Lung microvascular endothelial cell (primary cell): ENCODE measurements at regions not wholly inside any gene's neighbourhood (a gene's known extent, or its start where the extent isn't known, plus 50 kb on each side); places are given as distances from the start of the nearest gene placed in this dataset.

ENCODE experiments used
- DNase-seq, 2 donors: peaks; one replicate each; pipeline versions ENCODE4 v3.0.0 to v3.0.0-alpha.2; 2010; ENCODE audit warnings: low read depth in 2 of 2

DNA sequence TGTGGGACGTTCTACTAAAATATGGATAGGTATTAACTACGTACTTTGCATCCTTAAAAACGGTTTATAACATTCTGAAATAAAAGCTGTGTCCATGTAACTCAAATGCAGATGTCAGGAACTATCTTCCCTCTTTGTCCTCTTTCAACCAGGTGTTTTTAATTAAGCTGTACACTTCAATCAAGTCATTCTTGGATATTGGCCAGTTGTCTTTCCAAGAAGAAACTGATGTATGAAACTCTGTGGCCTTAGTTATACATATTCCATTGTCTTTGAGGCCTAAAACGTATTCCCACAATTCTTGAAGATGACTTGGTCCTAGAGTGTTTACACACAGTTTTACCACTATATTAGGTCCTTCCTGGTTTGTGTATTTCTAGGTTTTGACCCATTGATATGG is 249.0 kb upstream of the CNTN5 start:
- DNase-seq, result no peak

DNA sequence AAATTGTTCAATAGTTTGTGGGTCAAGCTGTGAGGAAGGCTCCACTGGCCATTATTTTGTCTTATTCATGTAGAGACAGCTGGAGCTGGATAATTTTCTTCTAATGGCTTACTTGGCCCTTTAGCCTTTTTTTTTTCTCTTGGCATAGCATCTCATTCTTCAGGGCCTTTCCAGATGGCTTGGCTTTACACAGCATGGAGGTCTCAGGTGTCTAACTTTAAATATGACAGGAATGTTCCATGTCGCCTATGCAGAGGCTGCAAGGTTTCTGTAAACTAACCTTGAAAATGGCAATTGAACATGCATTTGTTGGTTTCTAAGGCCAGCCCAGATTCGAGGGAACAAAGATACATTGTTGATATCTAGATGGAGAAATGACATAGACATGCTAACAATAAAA is 247.9 kb upstream of the CNTN5 start:
- no peak for DNase-seq

DNA sequence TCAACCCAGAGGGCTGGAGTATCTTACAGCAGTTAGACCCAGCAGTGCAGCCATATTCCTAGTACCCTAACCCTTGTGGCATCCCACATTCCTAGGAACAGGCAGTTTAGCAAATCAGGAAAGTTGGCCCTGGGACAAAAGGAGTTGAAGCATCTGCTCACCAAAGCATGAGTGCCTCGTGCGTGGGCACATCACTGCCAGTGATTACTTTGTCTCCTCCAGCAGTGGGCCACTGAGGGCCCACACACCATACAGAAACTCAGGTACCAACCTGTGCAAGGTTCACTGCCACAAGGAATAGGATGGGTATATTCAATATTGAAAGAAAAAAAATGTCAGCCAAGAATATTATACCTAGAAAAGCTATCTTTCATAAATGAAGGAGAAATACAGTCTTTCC is 227.5 kb upstream of the CNTN5 start:
- no peak for DNase-seq

DNA sequence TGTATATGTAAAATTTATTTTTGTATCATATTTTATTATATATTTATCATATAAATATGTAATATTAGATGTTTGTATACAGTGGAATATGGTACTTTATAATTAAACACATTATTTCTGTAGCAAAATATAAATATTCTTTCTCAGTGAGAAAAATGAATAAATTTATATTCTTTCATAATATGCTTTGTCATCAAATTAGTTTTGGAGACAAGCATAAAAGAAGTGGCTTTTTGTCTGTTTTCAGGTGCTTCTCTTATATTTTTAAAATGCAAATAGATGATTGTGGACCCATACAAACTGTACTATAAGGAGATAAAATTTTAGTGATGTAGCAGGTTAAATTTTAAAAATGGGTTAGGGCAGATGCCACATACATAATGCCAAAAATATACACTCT is 222.4 kb upstream of the CNTN5 start:
- DNase-seq, result no peak

DNA sequence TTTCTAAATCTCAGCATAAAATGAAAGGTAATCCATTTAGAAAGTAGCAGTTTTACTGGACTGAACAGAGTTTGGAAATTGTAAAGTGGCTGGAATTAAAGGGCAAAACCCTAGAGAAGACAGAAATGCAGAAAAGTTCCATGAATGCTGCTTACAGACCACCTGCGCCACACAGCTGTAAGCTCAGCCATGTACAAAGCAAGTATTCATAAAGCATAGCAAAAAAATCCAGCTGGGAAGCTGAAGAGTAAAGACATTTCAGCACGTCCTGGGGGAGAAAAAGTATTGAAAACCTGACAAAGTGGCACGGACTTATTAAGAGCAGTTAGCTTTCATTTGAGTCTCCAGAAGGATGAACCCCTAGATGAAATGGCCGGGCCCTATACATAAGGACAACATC is 220.1 kb upstream of the CNTN5 start:
- no peak for DNase-seq

DNA sequence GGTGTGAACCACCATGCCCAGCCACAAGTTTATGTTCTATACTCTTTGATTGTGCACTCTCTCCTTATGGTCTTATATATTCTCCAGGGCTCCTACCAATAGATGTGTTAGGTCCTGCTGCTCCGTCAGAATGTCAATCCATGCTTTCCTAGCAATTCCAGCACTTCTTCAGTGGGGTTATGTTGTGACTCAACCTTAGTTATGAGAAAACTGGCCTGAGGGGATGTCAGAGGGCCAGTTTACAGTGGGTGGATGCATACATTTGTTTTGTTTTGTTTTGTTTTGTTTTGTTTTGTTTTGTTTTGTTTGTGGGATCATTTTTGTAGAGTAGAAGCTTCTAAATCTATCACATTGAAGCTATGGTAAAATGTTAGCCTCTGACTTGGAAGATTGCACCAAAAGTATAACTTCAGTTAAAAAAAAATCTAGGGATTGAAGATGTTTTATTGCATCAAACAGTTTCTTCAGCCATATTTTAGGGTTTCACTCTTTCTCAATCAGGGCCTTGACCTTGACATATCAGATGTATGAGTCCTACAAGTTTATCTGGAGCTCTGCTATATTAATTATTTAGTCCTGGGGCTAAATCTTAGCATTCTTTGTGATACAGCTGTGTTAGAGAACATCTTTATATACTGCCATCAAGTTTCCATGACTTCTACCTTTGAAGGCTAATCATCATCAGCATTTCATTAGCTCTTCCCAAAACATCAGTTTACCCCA is 191.6 kb upstream of the CNTN5 start:
- no peak for DNase-seq

DNA sequence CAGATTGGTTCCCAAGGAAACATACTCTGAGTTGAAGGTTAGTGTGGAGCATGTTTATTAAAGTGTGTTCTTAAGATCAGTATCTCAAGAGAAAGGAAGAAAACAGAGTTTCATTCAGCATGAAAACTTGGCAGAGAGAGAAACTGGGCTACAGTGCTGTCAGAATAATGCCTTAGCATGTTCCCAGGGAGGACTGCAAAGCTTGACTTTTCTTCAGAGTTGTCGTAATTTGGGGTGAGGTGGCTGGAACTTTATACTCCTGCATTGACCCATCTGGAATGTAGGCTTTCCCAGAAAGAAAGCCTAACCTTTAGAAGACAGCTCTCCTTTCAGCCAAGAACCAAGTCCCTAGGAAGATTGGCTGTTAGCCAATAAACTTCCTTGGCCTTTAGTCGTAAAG is 190.8 kb upstream of the CNTN5 start:
- DNase-seq, result no peak

DNA sequence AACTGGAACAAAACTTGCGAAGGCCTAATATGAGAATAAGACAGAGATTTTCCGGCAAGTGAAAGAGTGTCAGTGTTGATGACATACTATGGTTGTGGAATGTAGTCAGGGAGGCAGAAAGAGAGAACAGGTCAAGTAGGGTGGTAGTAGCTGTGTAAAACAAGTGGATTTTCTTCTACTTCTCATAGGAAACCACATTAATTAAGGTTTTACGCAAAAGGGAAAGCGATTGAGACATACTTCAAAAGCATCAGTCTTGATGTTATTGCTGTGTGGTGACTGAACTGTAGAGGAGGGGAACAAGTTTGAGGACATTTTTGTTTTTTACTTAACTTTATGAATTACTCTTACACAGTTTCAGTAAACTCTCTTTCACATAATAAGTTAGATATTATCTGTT is 186.0 kb upstream of the CNTN5 start:
- DNase-seq, result no peak

DNA sequence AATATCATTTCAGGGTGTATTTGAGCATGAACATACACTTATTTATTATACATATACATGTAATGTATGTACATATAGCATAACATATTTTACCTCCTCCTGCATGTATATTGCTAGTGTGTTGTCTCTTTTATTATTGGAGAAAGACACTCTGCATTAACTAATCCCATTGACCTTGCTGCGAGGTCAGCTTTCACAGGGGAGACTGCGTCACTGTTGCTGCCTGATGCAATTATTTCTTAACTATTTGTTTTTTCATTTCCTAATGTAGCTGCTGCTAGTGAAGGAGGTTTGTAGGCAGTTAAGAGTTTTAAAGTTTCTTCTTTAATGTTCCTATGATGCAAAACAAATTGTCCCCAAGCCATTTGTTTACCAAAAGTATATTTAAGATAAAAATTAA is 185.4 kb upstream of the CNTN5 start:
- no peak for DNase-seq

DNA sequence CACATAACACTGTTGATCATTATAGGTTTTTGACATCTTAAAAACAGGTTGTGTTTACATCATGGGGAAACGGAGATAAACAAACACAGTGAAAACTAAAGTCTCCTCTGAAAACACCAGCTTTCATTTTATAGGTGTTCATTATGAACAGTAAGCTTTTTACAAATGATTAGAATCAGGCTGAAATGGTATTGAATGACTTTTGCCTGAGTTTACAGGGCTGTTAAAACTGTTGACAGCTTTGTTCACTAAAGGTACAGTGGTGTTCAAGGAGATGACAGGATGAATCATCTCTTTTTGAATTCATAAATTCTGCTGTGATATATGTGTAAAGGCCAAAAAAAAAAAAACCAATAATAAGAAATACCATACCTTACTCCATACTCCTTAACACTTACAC is 184.6 kb upstream of the CNTN5 start:
- no peak for DNase-seq

DNA sequence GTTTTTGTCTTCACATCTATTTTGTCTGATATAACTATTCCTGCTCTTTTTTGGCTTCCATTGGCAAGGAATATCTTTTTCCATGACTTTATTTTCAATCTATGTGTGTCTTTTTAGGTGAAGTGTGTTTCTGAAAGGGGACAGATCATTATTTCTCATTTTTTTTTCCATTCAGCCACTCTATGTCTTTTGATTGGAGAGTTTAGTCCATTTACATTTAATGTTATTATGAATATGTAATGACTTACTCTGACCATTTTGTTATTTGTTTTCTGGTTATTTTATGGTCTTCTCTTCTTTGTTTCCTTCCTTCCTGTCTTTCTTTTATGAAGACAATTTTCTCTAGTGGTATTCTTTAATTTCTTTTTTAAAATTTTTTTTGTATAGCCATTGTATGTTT is 178.6 kb upstream of the CNTN5 start:
- no peak for DNase-seq

DNA sequence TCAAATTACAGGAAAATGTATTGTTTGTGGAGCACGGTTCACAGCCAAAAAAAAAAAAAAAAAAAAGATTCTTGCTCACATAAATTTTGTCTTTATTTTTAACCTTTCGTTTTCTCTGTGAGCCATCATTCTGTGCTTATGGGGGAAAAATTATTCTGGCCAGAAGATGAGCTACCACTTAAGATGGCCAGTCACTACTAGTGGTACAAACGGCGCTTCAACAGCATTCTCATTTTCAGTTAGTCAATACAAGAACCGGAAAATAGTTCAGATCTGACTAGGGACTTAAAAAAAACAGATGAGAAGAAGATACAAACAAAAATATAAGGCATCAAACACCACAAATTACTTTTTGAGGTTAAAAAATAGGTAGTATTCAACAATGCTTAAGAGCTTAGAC is 158.6 kb upstream of the CNTN5 start:
- no peak for DNase-seq

DNA sequence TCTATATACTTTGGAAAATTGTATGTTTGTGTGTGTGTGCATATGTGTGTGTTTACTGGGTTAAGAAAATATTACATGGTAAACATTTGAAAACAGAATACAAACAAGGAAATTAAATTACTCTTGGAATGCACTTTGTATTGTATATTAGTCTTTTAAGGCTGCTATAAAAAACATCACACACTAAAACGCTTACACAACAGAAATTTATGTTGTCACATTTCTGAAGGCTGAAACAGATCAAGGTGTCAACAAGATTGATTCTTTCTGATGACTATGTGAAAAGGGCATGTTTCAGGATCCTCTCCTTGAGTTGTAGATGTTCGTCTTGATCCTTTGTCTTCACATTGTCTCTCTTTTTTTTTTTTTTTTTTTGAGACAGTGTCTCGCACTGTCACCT is 149.1 kb upstream of the CNTN5 start:
- DNase-seq, result no peak

DNA sequence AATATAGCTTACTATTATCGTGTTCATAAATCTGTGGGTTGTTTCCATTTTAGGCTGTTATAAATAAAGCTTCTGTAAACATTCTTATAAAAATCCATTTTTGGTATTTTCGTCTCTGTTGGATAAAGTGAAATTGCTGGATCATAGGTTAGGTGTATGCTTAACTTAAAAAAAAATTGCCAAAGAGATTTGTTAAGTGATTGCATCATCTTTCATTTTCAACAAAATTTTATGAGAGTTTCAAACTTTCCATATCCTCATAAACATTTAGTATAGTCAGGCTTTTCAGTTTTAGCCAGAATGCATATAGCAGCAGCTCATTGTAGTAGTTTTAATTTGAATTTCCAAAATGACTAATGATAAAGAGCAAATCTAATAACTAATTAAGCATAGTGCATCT is 146.7 kb upstream of the CNTN5 start:
- DNase-seq, result no peak

DNA sequence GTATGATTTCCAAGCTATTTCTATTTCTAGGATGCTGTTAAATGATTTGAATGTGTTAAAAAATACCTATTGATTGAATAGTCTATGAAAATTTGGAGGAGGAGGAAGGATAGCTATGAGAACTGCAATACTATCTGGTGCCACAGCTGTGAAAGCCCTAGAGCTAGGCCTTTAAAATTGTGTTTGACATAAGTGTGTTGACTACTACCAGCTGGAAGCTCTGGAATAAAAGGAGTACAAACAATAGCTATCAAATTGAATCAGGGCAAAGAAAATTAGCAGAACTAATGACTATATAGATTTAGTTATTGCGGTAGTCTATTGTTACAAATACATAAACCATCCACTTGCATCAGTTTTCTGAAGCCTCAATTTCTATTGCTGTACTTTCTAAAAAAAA is 124.8 kb upstream of the CNTN5 start:
- DNase-seq, result no peak

DNA sequence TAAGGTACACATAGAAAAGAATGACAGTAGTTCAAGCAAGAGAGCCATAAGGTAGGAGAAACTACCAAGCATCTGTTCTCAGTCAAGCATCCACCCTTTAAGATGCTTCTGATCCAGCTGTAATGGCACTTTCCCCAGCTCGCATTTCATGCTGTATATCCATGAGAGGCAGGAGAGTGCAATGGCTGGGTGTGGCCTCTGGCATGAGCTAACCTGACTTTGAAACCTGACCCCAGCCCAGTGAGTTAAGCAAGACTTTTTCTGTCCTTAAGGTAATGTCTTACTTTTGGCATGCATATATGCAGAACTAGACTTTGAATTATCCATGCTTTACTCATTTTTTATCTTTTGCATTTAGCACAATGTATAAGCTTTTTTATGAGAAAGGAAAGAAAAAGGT is 79.8 kb upstream of the CNTN5 start:
- DNase-seq, result no peak

DNA sequence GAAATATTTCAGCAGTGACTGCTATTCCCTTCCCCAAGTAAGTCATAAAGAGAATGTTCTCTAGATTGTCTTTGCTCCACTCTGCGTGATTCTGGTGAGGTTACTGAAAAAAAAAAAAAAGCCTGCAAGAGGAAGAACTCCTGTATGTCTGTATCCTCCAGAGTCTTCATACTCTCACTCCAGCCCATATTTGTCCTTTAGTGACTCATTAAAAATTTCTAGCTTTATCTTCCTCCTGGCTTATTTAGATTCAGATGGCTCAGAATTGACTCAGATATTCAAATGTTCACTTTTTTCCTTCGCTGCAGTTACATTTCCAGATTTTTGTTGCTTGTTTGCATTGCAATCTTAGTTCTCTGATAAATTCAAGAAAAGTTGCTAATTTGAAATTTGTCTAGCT is 76.3 kb upstream of the CNTN5 start:
- DNase-seq, result no peak

DNA sequence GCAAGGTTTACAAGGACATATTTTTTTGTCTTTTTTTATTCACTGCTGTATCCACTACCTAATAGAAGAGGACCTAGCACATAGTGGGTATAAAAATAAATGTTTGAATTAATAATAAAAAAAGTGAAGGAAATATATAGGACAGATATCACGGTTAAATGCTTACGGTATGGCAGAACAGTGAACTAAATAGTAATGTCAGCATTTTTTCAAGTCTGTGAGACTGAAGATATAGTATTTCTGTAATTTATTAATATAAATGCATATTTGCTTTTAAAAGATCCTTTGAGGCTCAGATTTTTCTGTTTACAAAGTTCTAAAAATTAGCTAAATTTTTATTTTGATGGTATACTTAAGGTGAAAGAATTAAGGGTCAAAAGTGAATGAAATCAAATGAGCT is 68.6 kb upstream of the CNTN5 start:
- no peak for DNase-seq

DNA sequence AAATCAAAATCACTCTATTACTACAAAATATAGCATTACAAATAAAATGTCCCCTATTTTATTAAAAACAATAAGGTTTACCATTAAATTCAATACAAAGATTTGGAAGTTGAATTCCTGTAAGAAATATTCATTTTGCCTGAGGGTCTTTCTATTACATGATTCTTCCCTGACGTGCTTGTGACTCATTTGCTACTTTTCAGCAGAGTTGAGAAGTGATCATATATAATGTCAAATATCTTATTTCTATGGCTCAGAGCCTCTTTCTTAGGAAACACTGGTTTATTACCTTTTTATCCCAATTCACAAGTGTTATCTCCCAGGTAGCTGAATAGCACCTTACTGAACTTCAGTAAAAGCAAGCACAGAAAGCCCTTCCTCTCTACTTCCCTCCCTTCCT is 65.2 kb upstream of the CNTN5 start:
- DNase-seq, result no peak

DNA sequence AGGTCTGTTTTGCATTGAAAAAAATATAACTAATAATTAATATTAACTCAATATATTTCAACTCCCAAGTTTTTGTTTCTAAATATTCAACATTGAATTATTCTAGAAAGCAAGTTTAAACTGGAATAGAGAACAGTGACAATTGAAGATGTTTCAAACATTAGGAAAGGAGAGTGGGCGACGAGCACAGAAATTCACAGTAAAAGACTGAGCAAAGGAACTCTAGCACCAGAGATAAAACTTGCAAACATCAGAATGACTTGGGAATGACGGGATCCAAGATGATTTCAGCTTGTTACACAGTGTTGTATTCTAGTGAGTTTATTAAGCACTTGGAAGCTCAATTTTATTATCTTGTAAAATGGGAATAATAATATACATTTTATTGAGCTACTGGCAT is 56.6 kb upstream of the CNTN5 start:
- no peak for DNase-seq

DNA sequence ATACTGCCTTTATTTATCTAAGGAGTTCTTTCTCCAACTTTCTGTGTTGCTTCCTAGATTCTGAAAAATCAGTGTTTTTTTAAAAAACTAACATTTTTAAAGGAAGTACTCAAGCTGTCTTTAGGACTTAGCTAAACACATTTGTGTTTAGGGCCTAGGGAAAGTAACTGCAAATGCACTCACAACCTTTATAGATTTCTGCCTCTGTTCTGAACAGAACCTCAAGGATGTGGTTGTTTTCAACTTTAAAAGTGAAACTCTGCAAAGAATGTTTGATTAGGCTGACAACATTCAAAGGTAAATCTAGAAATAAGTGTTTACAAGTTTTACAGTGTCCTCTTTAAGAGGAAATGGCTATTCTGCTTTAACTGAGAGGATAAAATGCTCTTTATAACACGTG is 55.4 kb upstream of the CNTN5 start:
- DNase-seq, result no peak

DNA sequence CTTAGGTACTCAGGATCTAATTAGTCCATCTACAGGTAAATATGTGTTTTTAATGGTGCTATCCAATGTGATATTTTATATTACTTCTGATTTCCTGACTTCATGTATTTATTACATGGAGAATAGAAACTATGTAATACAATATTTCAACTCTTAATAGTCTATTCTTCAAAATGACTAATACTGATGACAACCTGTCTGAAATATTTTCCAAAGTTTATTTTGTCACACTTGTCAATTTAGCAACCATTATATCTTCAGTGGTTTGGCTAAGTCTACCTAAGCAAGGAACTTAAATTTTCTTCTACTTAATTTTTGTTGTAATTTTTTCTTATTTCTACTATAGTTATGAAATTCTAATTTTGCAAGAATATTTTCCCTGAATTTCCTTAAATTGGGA is 55.0 kb upstream of the CNTN5 start:
- no peak for DNase-seq

DNA sequence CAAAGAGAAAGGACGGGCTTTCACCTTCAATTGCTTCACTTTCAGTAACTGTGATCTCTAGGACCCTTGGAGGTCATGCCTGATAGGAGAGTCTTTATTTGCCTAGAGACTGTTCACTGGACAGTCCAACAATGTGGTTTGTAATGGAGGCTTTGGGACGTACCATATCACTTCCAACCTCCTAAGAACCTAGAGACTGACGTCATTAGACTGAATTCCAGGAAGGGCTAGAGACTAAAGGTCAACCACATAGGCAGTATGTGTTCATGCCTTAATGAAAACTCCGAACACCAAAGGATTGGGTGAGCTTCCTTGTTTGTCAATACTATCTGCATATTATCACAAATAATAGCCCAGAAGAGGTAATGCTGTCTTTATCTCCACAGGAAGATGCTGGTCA is 53.7 kb upstream of the CNTN5 start:
- DNase-seq, result no peak
